ENCODE measurements at regions not wholly inside any gene's neighbourhood (a gene's known extent, or its start where the extent isn't known, plus 50 kb on each side); places are given as distances from the start of the nearest gene placed in this dataset.
"Not testable (repeated sequence)": the region's sequence is repeated elsewhere in the genome, so short reads cannot be mapped to it uniquely, and the experiment has no call there.

DNA sequence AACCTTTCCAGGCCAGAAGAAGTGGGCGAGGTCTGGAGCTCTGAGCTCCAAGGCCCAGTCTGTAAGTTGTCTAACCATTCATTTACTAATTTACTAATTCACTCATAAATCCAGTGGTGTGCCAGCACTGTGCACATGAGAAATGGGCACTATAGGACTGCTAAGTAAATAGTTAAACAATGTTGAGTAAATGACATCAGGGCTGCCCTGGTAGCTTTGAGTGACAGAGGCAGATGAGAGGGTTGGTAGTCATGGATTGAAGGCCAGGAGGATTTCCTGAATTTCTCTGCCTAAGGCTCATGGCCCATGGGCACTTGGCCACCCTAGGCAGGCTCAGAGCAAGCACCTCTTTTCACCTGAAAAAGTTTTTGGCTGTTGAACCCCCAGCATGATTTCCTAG lies 216.9 kb upstream of the RXFP2 start:
- no peak for DNase-seq

DNA sequence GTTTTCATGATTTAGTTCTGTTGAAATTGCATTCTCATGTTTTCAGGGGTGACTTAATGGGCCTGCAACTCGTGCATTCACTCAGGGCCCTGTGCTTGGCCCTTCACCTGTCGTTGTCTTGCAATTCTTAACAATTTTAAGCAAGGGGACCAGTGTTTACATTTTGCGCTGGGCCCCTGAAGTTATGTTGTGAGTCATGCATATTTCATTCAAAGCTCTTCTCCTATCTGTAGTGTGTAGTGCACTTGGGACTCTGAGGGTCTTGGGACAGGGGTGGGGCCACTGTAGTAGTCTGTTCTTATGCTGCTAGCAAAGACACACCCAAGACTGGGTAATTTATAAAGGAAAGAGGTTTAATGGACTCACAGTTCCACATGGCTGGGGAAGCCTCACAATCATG lies 211.2 kb upstream of the RXFP2 start:
- no peak for DNase-seq

GRCh38 chr13:31528758-31529157 lies 210.6 kb upstream of the RXFP2 start:
- DNase-seq, result no peak

GRCh38 chr13:31530922-31531321 lies 208.4 kb upstream of the RXFP2 start:
- no peak for DNase-seq

DNA sequence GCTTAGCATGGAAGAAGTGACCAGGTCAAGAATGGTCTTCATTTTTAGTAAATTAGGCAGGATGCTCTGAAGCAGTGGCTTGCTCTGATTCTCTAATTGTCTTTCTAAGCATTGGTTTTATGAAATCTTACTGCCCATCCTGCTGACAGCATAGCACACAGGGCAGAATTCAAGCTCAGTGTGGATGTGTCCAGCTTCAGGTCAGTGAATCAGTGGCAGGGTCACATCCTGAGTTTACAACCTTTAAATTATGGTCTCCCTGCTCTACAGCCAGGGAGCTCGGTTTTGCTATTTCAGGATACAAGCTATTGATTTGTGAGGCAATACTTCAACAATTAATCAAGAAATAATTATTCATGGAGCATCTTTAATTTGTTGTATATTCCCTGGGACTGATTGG lies 202.3 kb upstream of the RXFP2 start:
- no peak for DNase-seq

- DNase-seq, result no peak
Observed at GRCh38 chr13:31538067-31539042, 201.0 kb upstream of the RXFP2 start.

- no peak for DNase-seq
Observed at GRCh38 chr13:31540281-31540680, 199.0 kb upstream of the RXFP2 start.

DNA sequence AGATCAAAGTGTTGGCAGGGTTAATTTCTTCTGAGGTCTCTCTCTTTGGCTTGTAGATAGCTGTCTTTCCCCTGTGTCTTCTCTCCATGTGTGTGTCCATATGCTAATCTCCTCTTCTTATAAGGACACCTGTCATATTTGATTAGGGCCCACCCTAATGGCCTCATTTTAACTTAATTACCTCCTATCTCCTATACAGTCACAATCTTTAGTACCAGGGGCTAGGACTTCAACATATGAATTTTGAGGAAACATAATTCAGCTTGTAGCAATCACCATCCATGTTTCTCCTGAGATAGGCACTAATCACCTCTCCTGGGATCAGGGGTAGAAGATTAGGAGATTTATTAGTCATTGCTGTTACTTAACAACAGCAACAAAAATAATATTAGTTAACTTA lies 196.1 kb upstream of the RXFP2 start:
- DNase-seq, result no peak

GRCh38 chr13:31545616-31546015 lies 193.7 kb upstream of the RXFP2 start:
- DNase-seq, result no peak

DNA sequence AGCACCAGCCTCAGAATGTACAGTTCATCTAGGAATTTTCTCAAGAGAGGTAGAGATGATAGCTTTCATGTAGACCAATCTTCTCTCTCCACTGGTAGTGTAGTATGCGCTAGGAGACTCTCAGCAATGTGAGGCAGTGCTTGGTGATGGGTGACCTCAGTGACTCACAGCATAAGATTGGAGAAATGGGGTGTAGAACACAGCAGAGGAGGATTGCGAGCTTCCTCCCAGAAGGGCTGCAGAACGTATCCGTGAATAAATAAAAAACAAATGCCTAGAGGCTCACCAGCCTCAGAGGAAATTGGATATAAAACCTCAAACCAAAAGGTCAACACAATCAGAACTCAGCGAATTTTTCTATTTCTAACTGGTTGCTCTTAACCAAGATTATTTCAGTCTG lies 182.9 kb upstream of the RXFP2 start:
- no peak for DNase-seq

- DNase-seq, result not testable (repeated sequence)
Observed at GRCh38 chr13:31584221-31584620, 155.1 kb upstream of the RXFP2 start.

- DNase-seq, result no peak
Observed at GRCh38 chr13:31587698-31588266, 151.5 kb upstream of the RXFP2 start.

GRCh38 chr13:31588316-31588715 lies 151.0 kb upstream of the RXFP2 start:
- no peak for DNase-seq

GRCh38 chr13:31588893-31589292 lies 150.4 kb upstream of the RXFP2 start:
- no peak for DNase-seq

DNA sequence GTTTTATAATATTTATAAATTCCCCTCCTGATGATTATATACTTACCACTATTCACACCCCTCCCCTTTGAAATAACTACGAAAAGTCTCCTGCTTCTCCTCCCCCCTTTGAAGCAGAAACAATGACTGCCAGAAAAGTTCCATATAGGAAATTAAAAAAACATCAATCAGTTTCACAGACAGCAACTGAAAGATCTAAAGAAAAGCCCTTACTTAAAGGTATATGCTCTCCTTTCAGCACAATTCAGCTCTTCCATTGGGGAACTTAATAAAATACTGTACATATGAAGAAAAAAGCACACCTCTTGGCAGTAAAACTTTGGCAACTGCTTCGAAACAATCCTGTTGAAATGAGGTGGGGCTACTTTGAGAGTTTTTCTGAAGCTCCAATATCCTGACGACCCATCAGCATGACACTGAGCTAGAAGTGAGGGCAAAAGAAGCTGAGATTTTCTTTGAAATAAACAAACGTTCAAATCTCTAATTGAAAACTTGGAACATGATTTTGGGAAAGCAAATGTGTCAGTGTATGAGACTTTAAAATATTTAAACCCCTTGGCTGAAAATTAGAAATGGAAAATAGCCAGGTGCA lies 147.6 kb upstream of the RXFP2 start:
- no peak for DNase-seq

DNA sequence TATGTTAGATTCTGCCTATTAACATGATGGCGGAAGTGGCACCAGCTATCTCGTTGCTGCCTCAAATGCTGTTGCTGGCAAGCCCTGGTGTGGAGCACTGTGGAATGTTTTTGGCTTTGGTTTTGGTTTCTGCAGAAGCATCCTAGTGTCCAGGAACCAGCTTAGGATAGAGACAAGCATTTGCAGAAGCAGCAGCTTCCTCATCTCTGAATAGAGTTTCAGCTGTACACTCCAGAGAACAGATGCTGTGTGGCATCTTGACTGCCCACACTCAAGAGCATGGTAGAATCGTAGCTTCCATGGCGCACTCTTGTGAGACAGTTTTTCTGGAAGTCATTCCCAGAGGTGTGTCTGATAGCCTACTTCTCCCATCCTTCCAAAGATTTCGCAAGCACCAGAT lies 145.3 kb upstream of the RXFP2 start:
- no peak for DNase-seq

DNA sequence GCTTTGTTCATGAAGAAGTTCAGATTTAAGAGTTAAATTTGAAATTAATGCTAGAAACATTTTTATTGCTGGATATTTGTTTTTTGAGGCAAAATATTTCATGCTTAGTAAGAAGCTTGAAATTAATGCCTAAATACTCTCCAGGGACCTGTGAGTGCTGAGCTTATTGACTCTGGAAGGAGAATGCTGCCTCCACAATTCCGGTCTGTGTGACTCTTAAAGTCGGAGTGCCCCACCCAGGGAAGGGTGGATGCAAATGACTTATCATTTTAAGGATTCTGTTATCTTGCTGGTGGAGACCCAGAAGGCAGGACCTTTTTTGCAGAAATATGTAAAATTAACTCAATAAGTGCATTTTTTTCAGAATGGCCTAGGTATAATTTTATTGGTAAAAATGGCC lies 143.8 kb upstream of the RXFP2 start:
- DNase-seq, result no peak

GRCh38 chr13:31598990-31599389 lies 140.3 kb upstream of the RXFP2 start:
- DNase-seq, result no peak

DNA sequence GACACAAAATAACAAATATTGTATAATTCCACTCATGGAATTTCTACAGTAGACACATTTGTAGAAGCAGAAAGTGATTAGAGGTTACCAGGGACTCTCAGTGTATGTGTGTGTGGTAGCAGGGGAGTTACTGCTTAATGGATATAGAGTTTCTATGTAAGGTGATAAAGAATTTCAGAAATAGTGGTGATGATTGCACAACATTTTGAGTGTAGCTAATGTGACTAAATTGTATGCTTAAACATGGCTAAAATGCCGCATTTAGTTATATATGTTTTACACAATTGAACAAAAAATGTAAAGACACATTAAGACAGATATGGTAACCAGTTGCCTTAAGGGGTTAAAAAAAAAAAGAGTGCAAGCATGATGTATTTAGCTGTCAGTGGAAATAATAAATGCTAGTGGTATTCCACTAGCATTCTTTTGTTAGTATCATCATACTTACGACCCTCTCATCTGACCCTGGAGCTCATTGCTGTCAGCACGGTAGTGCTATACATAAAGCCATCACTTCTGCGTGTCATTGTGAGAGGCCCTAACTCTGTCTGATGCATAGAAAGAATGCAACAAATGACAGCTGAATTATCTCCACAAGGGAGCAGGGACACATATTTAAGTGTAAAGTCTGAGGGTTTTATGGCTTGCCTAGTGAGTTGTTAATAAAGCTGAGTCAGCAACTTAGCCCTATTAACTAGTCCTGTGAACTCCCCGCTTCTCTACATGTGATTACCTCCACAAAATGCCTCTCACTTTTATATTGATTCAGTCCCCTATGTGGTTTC lies 134.1 kb upstream of the RXFP2 start:
- no peak for DNase-seq

DNA sequence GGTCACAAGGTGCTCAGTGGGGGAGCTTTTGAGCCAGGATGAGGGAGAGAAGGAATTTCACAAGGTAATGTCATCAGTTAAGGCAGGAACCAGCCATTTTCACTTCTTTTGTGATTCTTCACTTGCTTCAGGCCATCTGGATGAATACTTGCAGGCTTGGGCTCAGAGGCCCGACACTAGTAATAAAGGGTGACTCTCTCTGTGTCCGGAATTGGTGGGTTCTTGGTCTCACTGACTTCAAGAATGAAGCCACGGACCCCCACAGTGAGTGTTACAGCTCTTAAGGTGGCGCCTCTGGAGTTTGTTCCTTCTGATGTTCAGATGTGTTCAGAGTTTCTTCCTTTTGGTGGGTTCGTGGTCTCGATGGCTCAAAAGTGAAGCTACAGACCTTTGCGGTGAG lies 131.8 kb upstream of the RXFP2 start:
- not testable (repeated sequence) for DNase-seq

DNA sequence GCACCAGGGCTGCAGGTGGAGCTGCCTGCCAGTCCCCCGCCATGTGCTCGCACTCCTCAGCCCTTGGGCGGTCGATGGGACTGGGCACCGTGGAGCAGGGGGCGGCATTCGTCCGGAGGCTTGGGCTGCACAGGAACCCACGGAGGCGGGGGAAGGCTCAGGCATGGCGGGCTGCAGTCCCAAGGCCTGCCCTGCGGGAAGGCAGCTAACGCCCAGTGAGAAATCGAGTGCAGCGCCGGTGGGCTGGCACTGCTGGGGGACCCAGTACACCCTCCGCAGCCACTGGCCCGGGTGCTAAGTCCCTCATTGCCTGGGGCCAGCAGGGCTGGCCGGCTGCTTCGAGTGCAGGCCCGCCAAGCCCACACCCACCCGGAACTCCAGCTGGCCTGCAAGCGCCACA lies 130.5 kb upstream of the RXFP2 start:
- DNase-seq, result not testable (repeated sequence)

- no peak for DNase-seq
Observed at GRCh38 chr13:31610270-31610998, 128.9 kb upstream of the RXFP2 start.

- no peak for DNase-seq
Observed at GRCh38 chr13:31611214-31611613, 128.1 kb upstream of the RXFP2 start.
